HEK293 (cell line): ENCODE measurements at regions not wholly inside any gene's neighbourhood (a gene's known extent, or its start where the extent isn't known, plus 50 kb on each side); places are given as distances from the start of the nearest gene placed in this dataset.

Experiments used
- EGR2 ChIP-seq: fragments of 450-650 bp; formaldehyde crosslinking; IDR thresholded peaks from 2 replicates; pipeline ENCODE4 v1.5.1; 2016; ENCODE audit warnings: low read depth, missing biosample characterization, missing genetic modification characterization
- GFI1B ChIP-seq: fragments of 450-650 bp; formaldehyde crosslinking; IDR thresholded peaks from 2 replicates; pipeline ENCODE4 v1.5.1; 2016; ENCODE audit warnings: missing biosample characterization, missing genetic modification characterization
- HOXA7 ChIP-seq: sonication (generic); formaldehyde crosslinking; IDR thresholded peaks from 2 replicates; pipeline ENCODE4 v1.8.1; 2022; ENCODE audit warnings: missing genetic modification reagents, borderline replicate concordance
- KLF1 ChIP-seq: fragments of 450-650 bp; formaldehyde crosslinking; IDR thresholded peaks from 2 replicates; pipeline ENCODE4 v1.5.1; 2016; ENCODE audit warnings: missing biosample characterization, missing genetic modification characterization
- KLF10 ChIP-seq: fragments of 450-650 bp; IDR thresholded peaks from 2 replicates; pipeline ENCODE4 v1.5.1; 2018; ENCODE audit warnings: missing biosample characterization, mild to moderate bottlenecking, missing genetic modification characterization
- PBX3 ChIP-seq: sonication (generic); formaldehyde crosslinking; IDR thresholded peaks from 2 replicates; pipeline ENCODE4 v1.8.1; 2022; ENCODE audit warnings: mild to moderate bottlenecking, moderate library complexity, missing genetic modification reagents
- PRDM1 ChIP-seq: fragments of 450-650 bp; formaldehyde crosslinking; IDR thresholded peaks from 2 replicates; pipeline ENCODE4; 2016; ENCODE audit warnings: missing biosample characterization, missing genetic modification characterization
- ZBTB10 ChIP-seq: fragments of 450-650 bp; formaldehyde crosslinking; IDR thresholded peaks from 2 replicates; pipeline ENCODE4 v1.5.1; 2016; ENCODE audit warnings: missing biosample characterization, missing genetic modification characterization
- ZBTB17 ChIP-seq: fragments of 450-650 bp; formaldehyde crosslinking; IDR thresholded peaks from 2 replicates; pipeline ENCODE4 v1.5.1; 2016; ENCODE audit warnings: missing biosample characterization, missing genetic modification characterization
- ZFHX2 ChIP-seq: fragments of 450-650 bp; formaldehyde crosslinking; conservative IDR thresholded peaks from 2 replicates; pipeline ENCODE4 v1.5.1; 2016; ENCODE audit warnings: missing biosample characterization, missing genetic modification characterization
- ZNF146 ChIP-seq: fragments of 450-650 bp; formaldehyde crosslinking; IDR thresholded peaks from 2 replicates; pipeline ENCODE4 v1.5.1; 2016; ENCODE audit warnings: missing biosample characterization, missing genetic modification characterization
- ZNF148 ChIP-seq: fragments of 450-650 bp; formaldehyde crosslinking; IDR thresholded peaks from 2 replicates; pipeline ENCODE4 v1.5.0; 2017; ENCODE audit warnings: missing biosample characterization, missing genetic modification characterization, borderline replicate concordance
- ZNF184 ChIP-seq: fragments of 450-650 bp; IDR thresholded peaks from 2 replicates; pipeline ENCODE4 v1.5.1; 2018; ENCODE audit warnings: missing biosample characterization, mild to moderate bottlenecking, missing genetic modification characterization
- ZNF19 ChIP-seq: fragments of 450-650 bp; formaldehyde crosslinking; IDR thresholded peaks from 2 replicates; pipeline ENCODE4; 2016; ENCODE audit warnings: missing biosample characterization, missing genetic modification characterization, low read depth
- ZNF248 ChIP-seq: fragments of 450-650 bp; formaldehyde crosslinking; IDR thresholded peaks from 2 replicates; pipeline ENCODE4 v1.5.1; 2017; ENCODE audit warnings: missing biosample characterization, missing genetic modification characterization
- ZNF26 ChIP-seq: fragments of 450-650 bp; formaldehyde crosslinking; IDR thresholded peaks from 2 replicates; pipeline ENCODE4 v1.5.1; 2016; ENCODE audit warnings: missing biosample characterization, missing genetic modification characterization
- ZNF311 ChIP-seq: fragments of 450-650 bp; formaldehyde crosslinking; IDR thresholded peaks from 2 replicates; pipeline ENCODE4 v1.5.1; 2017; ENCODE audit warnings: missing biosample characterization, missing genetic modification characterization, borderline replicate concordance
- ZNF324 ChIP-seq: fragments of 450-650 bp; formaldehyde crosslinking; IDR thresholded peaks from 2 replicates; pipeline ENCODE4 v1.5.1; 2016; ENCODE audit warnings: missing biosample characterization, missing genetic modification characterization
- ZNF37A ChIP-seq: fragments of 450-650 bp; IDR thresholded peaks from 2 replicates; pipeline ENCODE4 v1.5.1; 2018; ENCODE audit warnings: missing biosample characterization, missing genetic modification characterization
- ZNF404 ChIP-seq: fragments of 450-650 bp; formaldehyde crosslinking; IDR thresholded peaks from 2 replicates; pipeline ENCODE4 v1.5.1; 2017; ENCODE audit warnings: missing biosample characterization, missing genetic modification characterization
- ZNF48 ChIP-seq: fragments of 450-650 bp; formaldehyde crosslinking; IDR thresholded peaks from 2 replicates; pipeline ENCODE4 v1.5.1; 2016; ENCODE audit warnings: missing biosample characterization, missing genetic modification characterization
- ZNF488 ChIP-seq: fragments of 450-650 bp; formaldehyde crosslinking; IDR thresholded peaks from 2 replicates; pipeline ENCODE4 v1.5.1; 2016; ENCODE audit warnings: missing biosample characterization, missing genetic modification characterization
- ZNF549 ChIP-seq: fragments of 450-650 bp; IDR thresholded peaks from 2 replicates; pipeline ENCODE4 v1.5.1; 2018; ENCODE audit warnings: missing biosample characterization, missing genetic modification characterization, mild to moderate bottlenecking, inconsistent platforms, moderate library complexity
- ZNF558 ChIP-seq: fragments of 450-650 bp; formaldehyde crosslinking; IDR thresholded peaks from 2 replicates; pipeline ENCODE4 v1.5.1; 2016; ENCODE audit warnings: missing biosample characterization, missing genetic modification characterization
- ZNF560 ChIP-seq: fragments of 450-650 bp; formaldehyde crosslinking; IDR thresholded peaks from 2 replicates; pipeline ENCODE4 v1.5.1; 2017; ENCODE audit warnings: missing biosample characterization, missing genetic modification characterization, borderline replicate concordance
- ZNF626 ChIP-seq: fragments of 450-650 bp; sonication (Bioruptor Pico); formaldehyde crosslinking; IDR thresholded peaks from 2 replicates; pipeline ENCODE4 v1.5.1; 2018; ENCODE audit warnings: missing biosample characterization, missing genetic modification characterization, inconsistent platforms
- ZNF701 ChIP-seq: fragments of 450-650 bp; formaldehyde crosslinking; IDR thresholded peaks from 2 replicates; pipeline ENCODE4 v1.5.1; 2016; ENCODE audit warnings: missing biosample characterization, missing genetic modification characterization
- ZXDB ChIP-seq: fragments of 450-650 bp; formaldehyde crosslinking; IDR thresholded peaks from 2 replicates; pipeline ENCODE4 v1.5.1; 2016; ENCODE audit warnings: missing biosample characterization, missing genetic modification characterization

GRCh38 chr6:26743941-26744699 is 84.6 kb upstream of the ZNF322 start (continued):
- no peak for TF ChIP-seq ZBTB10 (tag by site-specific recombination)
- no peak for TF ChIP-seq ZNF324 (tag by site-specific recombination)
- TF ChIP-seq EGR2, result peak; percentile 14; the same call in 1 of the 2 replicates
- TF ChIP-seq ZNF626 (tag by site-specific recombination), result no peak
- TF ChIP-seq ZNF488 (tag by site-specific recombination), result no peak
- TF ChIP-seq ZNF48, result no peak
- TF ChIP-seq ZNF404 (tag by site-specific recombination), result no peak
- TF ChIP-seq PBX3 (CRISPR knock-in tag), result no peak
- TF ChIP-seq KLF10 (tag by site-specific recombination), result no peak
- TF ChIP-seq ZNF146 (tag by site-specific recombination), result no peak
- TF ChIP-seq HOXA7 (CRISPR knock-in tag), result no peak
- TF ChIP-seq ZNF26 (tag by site-specific recombination), result no peak
- TF ChIP-seq ZNF701 (tag by site-specific recombination), result no peak
- no peak for TF ChIP-seq ZNF19
- TF ChIP-seq PRDM1 (tag by site-specific recombination), result 0 out of 2 replicates have a peak, but pooled peaks have one; percentile 16
- no peak for TF ChIP-seq ZNF248
- TF ChIP-seq ZNF549 (tag by site-specific recombination), result no peak
- no peak for TF ChIP-seq ZNF37A
- no peak for TF ChIP-seq ZNF184 (tag by site-specific recombination)
- TF ChIP-seq ZNF148, result no peak
- TF ChIP-seq ZXDB, result no peak
- no peak for TF ChIP-seq ZNF558
- TF ChIP-seq ZFHX2, result peak; percentile 46
- no peak; the same call in 1 of the 2 replicates for TF ChIP-seq GFI1B (tag by site-specific recombination)
- no peak for TF ChIP-seq ZNF560 (tag by site-specific recombination)
- TF ChIP-seq KLF1 (tag by site-specific recombination), result no peak
- TF ChIP-seq ZBTB17 (tag by site-specific recombination), result peak; percentile 98
- no peak for TF ChIP-seq ZNF311 (tag by site-specific recombination)
- TF ChIP-seq, all 188 proteins: peak for 7
